ENCODE measurements at regions not wholly inside any gene's neighbourhood (a gene's known extent, or its start where the extent isn't known, plus 50 kb on each side); places are given as distances from the start of the nearest gene placed in this dataset.

DNA sequence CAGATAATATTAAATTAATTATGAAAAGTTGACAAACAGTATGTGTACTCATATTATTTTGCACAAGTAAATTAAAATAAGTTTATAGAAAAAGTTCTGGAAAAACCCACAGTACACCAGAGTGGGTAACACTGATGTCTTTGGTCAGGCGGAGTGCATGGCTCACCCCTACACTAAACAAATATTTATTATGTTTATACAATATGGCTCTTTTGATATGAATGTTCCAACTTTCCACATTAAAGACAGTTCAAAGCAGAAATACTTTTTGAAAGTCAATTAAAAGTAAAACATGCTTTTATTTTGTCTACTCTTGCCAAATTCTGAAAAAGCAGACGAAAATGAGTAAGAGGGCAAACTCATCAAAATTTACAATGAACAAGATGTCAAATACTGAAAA lies 56.2 kb upstream of the DCBLD2 start:
- ATAC-seq (ENCODE audit: low FRiP score in 2 of 2) (no peak), DNase-seq (no peak)
- 67 to 75% methylated on average over 2 of the region's 2 CpGs for WGBS, 2 donors
- Histone ChIP-seq H3K9me3 (no peaks in the 10 kb centered on the region), H3K4me1 (no peaks in the 10 kb centered on the region), H3K27me3 (no peaks in the 10 kb centered on the region), H3K36me3 (no peaks in the 10 kb centered on the region), H3K4me3 (no peak overlapping the region), H3K27ac (no peak overlapping the region)
- no peak for TF ChIP-seq EP300 (IDR thresholded peaks at IDR 0.05)
- TF ChIP-seq POLR2A (IDR thresholded peaks at IDR 0.05) = no peak
- TF ChIP-seq POLR2AphosphoS5 (IDR thresholded peaks at IDR 0.05) = no peak
- no peak for TF ChIP-seq CTCF (IDR thresholded peaks at IDR 0.05)

DNA sequence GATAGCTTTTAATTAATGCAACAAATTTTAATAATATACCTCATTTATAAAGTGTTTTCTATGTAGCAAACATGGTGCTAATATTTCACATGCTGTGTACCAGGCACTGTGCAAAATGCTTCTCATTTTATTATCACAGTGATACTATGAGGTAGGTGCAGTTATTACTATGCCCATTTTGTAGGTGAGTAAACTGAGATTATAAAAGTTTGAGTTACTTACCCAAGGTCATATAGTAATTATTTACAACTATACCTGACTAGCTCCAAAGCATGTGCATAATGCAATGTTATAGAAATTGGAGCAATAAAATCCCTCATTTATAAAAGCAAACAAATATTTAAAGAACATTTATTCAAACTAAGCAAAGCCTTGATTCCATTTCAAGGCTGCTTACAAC lies 54.5 kb upstream of the DCBLD2 start:
- Histone ChIP-seq H3K27ac (no peak overlapping the region), H3K4me1 (no peaks in the 10 kb centered on the region), H3K36me3 (no peaks in the 10 kb centered on the region), H3K9me3 (no peaks in the 10 kb centered on the region), H3K4me3 (no peak overlapping the region), H3K27me3 (no peaks in the 10 kb centered on the region)
- TF ChIP-seq POLR2A (IDR thresholded peaks at IDR 0.05) = no peak
- TF ChIP-seq CTCF (IDR thresholded peaks at IDR 0.05) = no peak
- TF ChIP-seq EP300 (IDR thresholded peaks at IDR 0.05) = no peak
- DNase-seq = no peak
- ATAC-seq (ENCODE audit: low FRiP score in 2 of 2) = no peak

GRCh38 chr3:98954791-98955604 lies 53.5 kb upstream of the DCBLD2 start:
- no peaks in the 10 kb centered on the region for H3K36me3 ChIP-seq
- 77 to 83% methylated on average over 3 of the region's 3 CpGs for WGBS, 2 donors
- no peak overlapping the region for H3K27ac ChIP-seq
- no peak for DNase-seq
- H3K9me3 ChIP-seq = no peaks in the 10 kb centered on the region
- H3K4me3 ChIP-seq = no peak overlapping the region
- TF ChIP-seq POLR2AphosphoS5 (IDR thresholded peaks at IDR 0.05) = no peak
- TF ChIP-seq CTCF (IDR thresholded peaks at IDR 0.05) = no peak
- no peak for TF ChIP-seq EP300 (IDR thresholded peaks at IDR 0.05)
- TF ChIP-seq POLR2A (IDR thresholded peaks at IDR 0.05) = no peak
- H3K4me1 ChIP-seq = no peaks in the 10 kb centered on the region
- ATAC-seq (ENCODE audit: low FRiP score in 2 of 2) = no peak
- no peaks in the 10 kb centered on the region for H3K27me3 ChIP-seq

- TF ChIP-seq POLR2AphosphoS5 (IDR thresholded peaks at IDR 0.05) (no peak), EP300 (IDR thresholded peaks at IDR 0.05) (no peak), POLR2A (IDR thresholded peaks at IDR 0.05) (no peak), CTCF (IDR thresholded peaks at IDR 0.05) (no peak)
- no peak overlapping the region for H3K4me3 ChIP-seq
- WGBS, 2 donors = 62 to 66% methylated on average over 1 of the region's 1 CpG
- no peaks in the 10 kb centered on the region for H3K36me3 ChIP-seq
- H3K27me3 ChIP-seq = no peaks in the 10 kb centered on the region
- H3K9me3 ChIP-seq = no peaks in the 10 kb centered on the region
- DNase-seq (no peak), ATAC-seq (ENCODE audit: low FRiP score in 2 of 2) (no peak)
- no peaks in the 10 kb centered on the region for H3K4me1 ChIP-seq
- no peak overlapping the region for H3K27ac ChIP-seq
These were observed 52.7 kb upstream of the DCBLD2 start for GRCh38 chr3:98954242-98954641.

GRCh38 chr3:98952404-98952803 lies 50.9 kb upstream of the DCBLD2 start:
- Histone ChIP-seq H3K9me3 (no peaks in the 10 kb centered on the region), H3K27ac (no peak overlapping the region), H3K4me3 (no peak overlapping the region), H3K4me1 (no peaks in the 10 kb centered on the region), H3K36me3 (no peaks in the 10 kb centered on the region), H3K27me3 (no peaks in the 10 kb centered on the region)
- ATAC-seq (ENCODE audit: low FRiP score in 2 of 2) = no peak
- DNase-seq = no peak
- 100% methylated on average over 1 of the region's 1 CpG for WGBS, 2 donors
- TF ChIP-seq POLR2AphosphoS5 (IDR thresholded peaks at IDR 0.05) (no peak), POLR2A (IDR thresholded peaks at IDR 0.05) (no peak), CTCF (IDR thresholded peaks at IDR 0.05) (no peak), EP300 (IDR thresholded peaks at IDR 0.05) (no peak)

Data from upper lobe of left lung (tissue), 6 donors.